GM19467 (cell line): ENCODE measurements at regions not wholly inside any gene's neighbourhood (a gene's known extent, or its start where the extent isn't known, plus 50 kb on each side); places are given as distances from the start of the nearest gene placed in this dataset.
"Not testable (repeated sequence)": the region's sequence is repeated elsewhere in the genome, so short reads cannot be mapped to it uniquely, and the experiment has no call there.

ENCODE experiments used
- ATAC-seq: cut with Tn5 transposase; IDR thresholded peaks from one replicate; pipeline ENCODE4 v1.9.1; 2021; ENCODE audit warnings: mild to moderate bottlenecking, moderate library complexity; ENCODE audit not compliant: unreplicated experiment

DNA sequence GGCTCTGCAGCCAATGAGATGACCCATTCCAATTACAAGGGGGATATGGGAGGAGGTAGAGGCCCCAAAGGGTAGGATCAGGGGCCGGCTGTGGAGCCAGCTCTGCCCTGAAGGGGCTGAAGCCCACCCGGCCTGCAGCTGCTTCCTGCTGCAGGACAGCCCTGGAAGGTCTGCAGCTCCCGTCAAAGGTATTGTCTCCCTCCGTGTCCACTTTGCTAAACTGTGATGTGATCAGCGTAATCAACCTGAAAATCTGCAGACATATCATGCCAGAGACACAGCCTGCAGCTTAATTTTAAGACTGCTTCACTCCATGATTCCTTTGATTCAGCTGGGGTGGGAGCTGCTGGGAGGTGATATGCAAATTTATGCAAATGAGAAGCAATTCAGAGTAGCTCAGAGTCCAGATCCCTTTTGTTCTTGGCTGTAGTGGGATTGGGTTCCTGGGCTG, 90.7 kb downstream of the GADD45G start:
- ATAC-seq, result no peak

GRCh38 chr9:89695979-89696378, 91.2 kb downstream of the GADD45G start:
- not testable (repeated sequence) for ATAC-seq

GRCh38 chr9:89696780-89697179, 92.0 kb downstream of the GADD45G start:
- ATAC-seq, result no peak

DNA sequence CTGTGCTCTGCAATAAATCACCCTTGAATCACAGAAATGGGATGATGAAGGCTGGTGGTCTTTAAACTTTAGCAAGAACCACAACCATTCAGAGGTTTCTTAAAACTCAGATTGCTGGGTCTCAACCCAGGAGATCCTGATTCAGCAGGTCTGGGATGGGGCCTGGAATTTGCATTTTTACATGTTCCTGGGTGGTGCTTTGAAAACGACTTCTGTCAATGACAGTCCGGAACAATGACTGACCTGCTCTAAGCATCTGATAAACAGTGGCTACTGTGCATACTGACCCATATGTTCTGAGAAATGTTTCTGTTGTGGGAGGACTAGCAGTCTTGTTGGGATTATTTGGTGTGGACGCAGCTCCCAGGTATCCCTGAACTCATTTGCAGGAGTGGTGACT, 92.7 kb downstream of the GADD45G start:
- ATAC-seq, result no peak

DNA sequence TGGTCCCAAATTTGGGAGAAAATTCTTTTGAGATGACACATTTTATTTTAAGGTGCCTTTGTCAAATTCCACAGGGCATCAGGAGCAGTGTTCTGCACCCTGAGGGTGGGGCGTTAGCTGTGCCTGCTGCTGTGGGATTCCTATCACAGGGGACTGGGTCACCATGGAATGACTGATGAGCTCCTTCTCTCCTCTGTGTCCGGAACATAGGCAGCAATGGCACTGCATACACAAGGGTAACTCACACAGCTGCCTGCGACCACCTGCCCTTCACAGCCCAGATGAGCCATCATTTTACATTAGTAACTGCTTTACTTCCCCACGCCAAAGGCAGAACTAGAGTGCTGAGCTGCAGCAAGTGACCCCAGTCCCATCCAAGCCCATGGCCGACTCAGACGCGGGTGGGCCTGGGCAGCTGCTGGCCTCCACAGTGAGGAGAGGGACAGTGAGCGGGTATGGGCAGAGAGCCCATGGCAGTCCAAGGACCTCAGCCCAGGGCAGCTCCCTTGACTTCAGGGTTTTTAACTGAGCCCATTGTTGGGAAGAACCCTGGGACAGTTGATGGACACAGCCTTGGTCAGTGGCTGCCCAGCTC, 93.7 kb downstream of the GADD45G start:
- no peak for ATAC-seq

- no peak for ATAC-seq
Observed at GRCh38 chr9:89699646-89700045, 94.8 kb downstream of the GADD45G start.

DNA sequence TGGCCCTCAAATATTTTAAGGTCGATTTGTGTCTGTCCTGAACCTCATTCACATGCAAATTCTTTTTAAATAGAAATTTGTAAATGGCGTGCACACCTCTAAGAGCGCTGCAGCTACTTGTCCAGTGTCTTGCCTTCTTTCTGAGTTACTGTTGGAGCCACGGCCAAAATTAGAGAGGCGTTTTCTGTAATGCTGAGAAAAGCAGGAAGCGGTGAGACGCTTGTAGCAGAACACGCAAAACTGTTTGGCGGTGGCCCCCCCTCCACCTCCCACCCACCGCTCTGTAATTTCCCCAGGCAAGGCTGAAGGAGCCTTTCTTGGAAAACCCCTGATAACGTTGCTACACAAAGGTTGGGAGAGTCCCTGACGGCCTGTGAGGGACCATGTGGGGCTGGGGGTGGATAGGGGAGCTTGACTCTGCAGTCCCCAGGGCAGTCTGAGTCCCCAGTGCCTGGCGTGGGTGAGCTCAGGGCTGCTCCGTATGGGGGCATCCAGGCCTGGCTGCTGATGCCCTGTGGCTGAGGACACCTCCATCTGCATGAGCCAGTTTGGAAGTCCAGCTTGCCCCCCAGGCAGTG, 96.5 kb downstream of the GADD45G start:
- ATAC-seq, result peak; percentile 65

DNA sequence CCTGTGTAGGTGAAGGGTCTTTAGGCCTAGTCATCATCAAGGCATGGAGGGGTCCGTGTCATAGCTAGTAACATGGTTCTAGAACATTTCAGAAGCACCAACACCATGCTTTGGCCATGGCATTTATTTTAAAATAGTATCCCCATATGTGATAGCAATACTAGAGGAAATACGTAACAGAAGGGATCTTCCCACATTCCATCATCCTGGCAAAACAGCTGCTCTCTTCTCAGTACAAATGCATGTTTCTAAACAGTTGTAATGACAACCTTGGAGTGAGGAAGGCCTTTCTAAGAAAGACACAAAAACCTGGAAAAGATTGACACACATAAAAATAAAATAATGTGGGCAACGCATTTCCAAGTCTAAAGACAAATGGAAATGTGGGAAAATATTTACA, 97.6 kb downstream of the GADD45G start:
- ATAC-seq, result no peak

DNA sequence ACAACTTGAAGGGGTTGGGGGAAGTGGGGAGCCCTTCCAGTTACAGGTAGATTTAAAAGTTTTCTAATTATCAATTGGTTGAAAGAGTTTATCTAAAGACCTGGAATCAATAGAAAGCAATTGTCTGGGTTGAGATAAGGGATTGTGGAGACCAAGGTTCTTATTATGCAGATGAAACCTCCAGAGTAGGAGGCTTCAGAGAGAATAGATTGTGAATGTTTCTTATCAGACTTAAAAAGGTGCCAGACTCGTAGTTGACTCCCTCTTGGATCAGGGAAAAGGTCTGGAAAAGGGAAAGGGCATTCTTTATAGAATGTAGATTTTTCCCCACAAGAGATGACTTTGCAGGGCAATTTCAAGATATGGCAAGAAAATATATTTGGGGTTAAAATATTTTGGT, 100.8 kb downstream of the GADD45G start:
- no peak for ATAC-seq

DNA sequence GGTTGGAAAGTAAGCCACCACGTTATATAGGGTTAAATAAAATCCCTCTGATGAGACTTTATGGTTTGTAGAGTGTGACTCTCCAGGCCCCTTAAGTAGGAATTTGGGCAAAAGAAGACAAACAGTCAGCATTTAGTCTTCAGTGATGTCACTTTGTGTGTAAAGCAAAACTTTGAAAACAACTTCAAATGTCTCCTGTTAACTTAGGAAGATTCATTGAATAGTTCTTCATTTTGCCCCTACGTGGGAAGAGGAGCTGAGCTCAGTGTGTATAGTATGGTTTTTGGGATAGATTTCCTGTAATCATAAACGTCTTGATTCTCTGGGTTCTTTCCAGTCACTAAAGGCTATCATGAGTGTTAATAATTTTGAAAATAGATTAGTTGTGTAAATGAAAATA, 101.3 kb downstream of the GADD45G start:
- ATAC-seq, result no peak

- no peak for ATAC-seq
Observed at GRCh38 chr9:89706731-89707191, 101.9 kb downstream of the GADD45G start.

DNA sequence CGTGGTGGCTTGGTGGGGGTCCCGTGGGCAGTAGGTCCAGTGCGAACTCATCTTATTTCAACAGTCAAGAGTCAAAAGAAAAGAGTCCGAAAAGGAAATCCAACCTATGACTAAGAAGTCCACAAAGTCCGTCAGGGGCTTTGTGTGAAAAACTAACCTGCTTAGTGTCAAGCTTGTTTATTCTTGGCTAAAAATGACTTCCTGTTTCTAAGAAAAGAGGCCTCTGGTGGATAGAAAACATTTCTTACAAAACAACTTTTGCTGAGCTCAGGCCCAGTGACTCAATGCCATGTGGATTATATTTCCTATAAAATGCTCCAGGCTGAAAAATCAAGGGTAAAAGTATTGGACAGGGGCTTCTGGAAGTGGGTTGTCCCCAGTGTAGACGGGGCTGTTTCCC, 105.9 kb downstream of the GADD45G start:
- no peak for ATAC-seq

DNA sequence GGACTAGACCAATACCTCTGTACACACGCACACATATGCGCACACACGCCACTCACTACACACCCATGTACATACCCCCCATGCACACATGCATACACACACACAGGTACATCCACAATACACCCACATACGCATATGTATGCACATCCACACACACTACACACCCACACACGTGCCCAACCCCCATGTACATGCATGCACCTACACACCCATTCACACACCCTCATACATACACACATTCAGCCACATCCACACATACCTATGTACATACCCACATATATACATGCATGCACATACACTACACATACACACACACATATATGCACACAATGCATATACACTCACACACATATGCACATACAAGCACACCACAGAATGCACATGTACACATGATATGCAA, 107.1 kb downstream of the GADD45G start:
- no peak for ATAC-seq

DNA sequence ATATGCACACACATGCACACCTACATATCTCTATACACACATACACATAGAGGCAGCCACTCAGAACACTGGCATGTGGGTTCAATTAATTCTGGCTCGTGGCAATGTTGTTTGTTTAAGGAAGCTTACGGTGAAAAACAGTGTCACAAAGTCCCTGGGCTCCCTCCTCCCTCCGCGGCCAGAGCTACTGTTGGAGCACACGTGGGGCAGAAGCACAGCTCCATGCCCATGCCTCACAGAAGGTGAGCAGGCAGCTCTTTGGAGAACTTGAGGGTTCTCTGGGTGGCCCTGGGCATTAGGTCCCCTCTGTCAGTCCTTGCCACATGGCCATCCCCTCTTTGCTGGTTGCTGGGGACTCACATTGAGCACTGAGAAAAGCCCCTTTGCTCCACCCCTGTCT, 107.5 kb downstream of the GADD45G start:
- no peak for ATAC-seq

GRCh38 chr9:89714321-89714720, 109.5 kb downstream of the GADD45G start:
- no peak for ATAC-seq

DNA sequence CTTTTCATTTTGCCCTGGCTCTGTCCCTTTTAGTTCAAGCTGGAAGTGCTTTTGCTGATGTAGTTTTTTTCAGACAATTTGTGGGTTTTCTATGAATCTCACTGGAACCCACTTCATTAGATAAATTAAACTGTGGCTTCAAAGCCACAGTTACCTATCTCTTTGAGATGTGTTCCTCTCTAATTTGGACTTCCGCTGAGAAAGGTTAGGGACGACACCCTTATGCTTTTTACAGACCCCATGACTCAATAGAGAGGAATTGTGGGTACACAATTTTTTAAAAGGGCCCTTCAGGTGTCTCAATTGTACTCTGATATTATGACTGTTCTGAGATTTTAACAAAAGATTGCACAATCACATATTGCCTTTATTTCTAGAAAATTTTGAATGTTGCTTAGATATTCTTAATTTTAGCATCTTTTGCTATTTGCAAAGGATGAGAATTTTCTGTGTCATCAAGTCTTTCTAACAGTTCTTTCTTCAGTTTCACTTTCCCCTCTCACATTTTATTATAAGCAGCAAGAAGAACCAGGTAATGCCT, 110.6 kb downstream of the GADD45G start:
- ATAC-seq, result no peak

GRCh38 chr9:89715881-89716280, 111.1 kb downstream of the GADD45G start:
- ATAC-seq, result no peak

DNA sequence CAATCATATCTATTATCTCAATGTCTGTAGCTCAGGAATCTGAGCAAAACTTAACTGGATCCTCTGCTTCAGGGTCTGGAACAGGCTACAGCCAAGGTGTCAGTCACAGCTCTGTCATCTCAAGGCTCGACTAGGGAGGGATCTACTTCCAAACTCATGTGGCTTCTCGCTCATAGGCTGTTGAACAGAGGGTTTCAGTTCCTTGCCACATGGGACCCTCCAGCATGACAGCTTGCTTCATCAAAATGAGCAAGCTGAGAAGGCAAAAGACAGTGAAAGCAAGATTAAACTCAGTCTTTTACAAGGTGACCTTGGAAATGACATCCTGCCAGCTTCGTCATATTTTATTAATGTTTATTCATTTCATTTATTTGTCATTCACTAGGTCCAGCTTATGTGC, 111.7 kb downstream of the GADD45G start:
- no peak for ATAC-seq

GRCh38 chr9:89718176-89718575, 113.4 kb downstream of the GADD45G start:
- ATAC-seq, result no peak

- ATAC-seq, result no peak
Observed at GRCh38 chr9:89718651-89719050, 113.8 kb downstream of the GADD45G start.

- ATAC-seq, result no peak
Observed at GRCh38 chr9:89719202-89719601, 114.4 kb downstream of the GADD45G start.

DNA sequence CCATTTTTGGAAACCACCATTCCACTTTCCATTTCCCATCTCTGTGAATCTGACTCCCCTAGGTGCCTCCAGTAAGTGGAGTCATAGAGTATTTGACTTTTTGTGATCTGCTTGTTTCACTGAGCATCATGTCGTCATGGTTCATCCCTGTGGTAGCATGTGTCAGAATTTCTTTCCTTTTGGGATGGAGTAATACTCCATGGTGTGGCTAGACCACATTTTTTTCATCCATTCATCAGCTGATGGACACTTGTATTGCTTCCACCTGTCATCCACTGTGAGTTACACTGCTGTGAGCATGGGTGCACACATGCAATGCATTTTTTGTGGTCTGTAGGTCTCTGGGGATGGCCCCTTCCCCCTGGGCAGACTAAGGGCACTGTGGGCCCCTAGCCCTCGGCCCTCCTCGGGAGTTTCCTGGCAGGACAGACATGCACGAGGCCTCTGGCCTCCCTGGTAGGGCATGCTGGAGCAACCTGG, 115.9 kb downstream of the GADD45G start:
- ATAC-seq, result no peak
